ENCODE measurements at regions not wholly inside any gene's neighbourhood (a gene's known extent, or its start where the extent isn't known, plus 50 kb on each side); places are given as distances from the start of the nearest gene placed in this dataset.

DNA sequence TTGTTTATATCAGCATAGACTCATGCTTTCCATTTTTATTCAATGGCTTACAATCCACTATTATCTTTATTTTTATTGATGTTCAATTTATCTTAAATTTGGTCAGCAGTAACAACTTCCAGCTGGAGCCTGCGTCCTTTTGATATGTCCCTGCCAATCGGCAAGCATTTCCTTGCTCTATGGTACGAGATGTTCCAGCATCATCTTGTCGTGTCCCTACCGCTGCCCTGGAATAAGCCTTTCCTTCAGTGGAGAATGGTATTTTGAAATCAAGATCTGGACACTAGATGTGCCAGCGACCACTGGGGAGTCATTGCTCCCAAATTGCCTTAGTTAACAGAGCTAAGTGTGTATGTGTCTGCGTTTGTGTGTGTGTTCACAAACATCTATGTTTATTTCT is 151.6 kb upstream of the RGMB start:
- DNase-seq (ENCODE audit: low read depth), result no peak
- H3K4me3 ChIP-seq (ENCODE audit: low read length), result no peak overlapping the region
- TF ChIP-seq, protein P1, sequence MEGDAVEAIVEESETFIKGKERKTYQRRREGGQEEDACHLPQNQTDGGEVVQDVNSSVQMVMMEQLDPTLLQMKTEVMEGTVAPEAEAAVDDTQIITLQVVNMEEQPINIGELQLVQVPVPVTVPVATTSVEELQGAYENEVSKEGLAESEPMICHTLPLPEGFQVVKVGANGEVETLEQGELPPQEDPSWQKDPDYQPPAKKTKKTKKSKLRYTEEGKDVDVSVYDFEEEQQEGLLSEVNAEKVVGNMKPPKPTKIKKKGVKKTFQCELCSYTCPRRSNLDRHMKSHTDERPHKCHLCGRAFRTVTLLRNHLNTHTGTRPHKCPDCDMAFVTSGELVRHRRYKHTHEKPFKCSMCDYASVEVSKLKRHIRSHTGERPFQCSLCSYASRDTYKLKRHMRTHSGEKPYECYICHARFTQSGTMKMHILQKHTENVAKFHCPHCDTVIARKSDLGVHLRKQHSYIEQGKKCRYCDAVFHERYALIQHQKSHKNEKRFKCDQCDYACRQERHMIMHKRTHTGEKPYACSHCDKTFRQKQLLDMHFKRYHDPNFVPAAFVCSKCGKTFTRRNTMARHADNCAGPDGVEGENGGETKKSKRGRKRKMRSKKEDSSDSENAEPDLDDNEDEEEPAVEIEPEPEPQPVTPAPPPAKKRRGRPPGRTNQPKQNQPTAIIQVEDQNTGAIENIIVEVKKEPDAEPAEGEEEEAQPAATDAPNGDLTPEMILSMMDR (conservative IDR thresholded peaks at IDR 0.05; ENCODE audit: low read depth, low read length), result no peak

DNA sequence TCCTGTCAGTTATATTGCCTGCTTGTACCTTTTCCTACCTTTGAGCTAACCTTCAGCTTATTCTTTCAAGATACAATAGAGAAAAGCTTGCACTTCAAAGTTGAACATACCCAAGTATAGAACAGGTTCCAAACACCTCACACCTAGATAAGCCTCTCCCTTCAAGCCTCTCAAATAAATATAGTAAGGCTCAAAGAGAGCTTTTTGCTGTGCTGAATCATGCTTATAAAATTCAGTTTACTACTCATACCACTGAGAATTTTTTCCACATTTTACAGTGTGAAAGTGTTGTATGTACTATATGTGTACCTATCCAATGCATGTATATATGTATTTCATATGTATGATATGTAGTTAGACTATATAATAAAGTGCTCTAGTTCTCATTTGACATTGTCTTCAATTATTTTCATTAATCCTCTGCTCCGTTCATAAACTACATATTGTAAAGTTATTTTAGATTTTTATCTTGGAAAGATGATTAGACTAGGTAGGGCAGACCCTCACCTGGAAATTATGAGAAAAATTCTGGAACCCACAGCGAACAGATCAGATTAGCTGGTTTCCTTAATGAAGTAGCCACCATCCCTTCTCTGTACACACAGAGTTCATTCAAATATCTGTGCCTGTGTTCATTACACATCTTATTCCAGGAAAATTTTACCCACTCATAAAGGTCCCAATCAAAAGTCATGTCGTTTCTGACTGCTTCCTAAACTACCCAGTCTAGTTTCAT is 149.2 kb upstream of the RGMB start:
- H3K4me3 ChIP-seq (ENCODE audit: low read length), result no peak overlapping the region
- TF ChIP-seq, protein P1 (conservative IDR thresholded peaks at IDR 0.05; ENCODE audit: low read depth, low read length), result no peak
- DNase-seq (ENCODE audit: low read depth), result no peak

DNA sequence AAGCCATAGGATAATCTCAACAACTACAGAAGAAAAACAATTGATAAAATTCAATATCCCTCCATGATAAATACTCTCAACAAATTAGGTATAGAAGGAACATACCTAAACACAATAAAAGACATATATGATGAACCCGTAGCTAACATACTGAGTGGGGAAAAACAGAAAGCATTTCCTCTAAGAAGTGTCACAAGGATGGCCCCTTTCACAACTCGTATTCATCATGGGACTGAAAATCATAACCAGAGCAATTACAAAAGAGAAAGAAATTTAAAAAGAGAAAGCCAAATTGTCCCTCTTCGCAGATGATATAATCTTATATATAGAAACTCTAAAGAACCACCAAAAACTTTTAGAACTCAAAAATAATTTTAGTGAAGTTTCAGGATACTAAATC is 146.3 kb upstream of the RGMB start:
- TF ChIP-seq, protein P1 (conservative IDR thresholded peaks at IDR 0.05; ENCODE audit: low read depth, low read length), result no peak
- DNase-seq (ENCODE audit: low read depth), result no peak
- H3K4me3 ChIP-seq (ENCODE audit: low read length), result no peak overlapping the region

DNA sequence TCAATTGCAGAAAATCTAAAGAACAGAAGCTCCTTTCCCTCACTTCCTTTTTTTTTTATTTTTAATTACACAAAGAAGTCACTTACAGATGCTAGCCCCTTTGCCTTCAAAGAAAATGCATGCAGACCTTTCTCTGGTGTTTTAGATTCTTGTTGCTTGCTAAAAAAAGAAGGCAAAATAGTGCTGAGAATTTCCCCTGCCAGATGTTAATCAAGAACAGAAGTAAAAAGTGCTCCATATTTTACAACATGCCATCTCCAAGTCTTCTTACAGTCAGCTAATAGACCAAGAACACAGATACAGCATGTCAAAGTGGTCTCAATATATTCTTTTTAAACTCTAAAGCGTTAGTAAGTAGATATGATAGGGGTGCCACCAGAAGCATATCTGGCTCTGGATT is 142.8 kb upstream of the RGMB start:
- TF ChIP-seq, protein P1 (conservative IDR thresholded peaks at IDR 0.05; ENCODE audit: low read depth, low read length), result no peak
- no peak overlapping the region for H3K4me3 ChIP-seq (ENCODE audit: low read length)
- no peak for DNase-seq (ENCODE audit: low read depth)

DNA sequence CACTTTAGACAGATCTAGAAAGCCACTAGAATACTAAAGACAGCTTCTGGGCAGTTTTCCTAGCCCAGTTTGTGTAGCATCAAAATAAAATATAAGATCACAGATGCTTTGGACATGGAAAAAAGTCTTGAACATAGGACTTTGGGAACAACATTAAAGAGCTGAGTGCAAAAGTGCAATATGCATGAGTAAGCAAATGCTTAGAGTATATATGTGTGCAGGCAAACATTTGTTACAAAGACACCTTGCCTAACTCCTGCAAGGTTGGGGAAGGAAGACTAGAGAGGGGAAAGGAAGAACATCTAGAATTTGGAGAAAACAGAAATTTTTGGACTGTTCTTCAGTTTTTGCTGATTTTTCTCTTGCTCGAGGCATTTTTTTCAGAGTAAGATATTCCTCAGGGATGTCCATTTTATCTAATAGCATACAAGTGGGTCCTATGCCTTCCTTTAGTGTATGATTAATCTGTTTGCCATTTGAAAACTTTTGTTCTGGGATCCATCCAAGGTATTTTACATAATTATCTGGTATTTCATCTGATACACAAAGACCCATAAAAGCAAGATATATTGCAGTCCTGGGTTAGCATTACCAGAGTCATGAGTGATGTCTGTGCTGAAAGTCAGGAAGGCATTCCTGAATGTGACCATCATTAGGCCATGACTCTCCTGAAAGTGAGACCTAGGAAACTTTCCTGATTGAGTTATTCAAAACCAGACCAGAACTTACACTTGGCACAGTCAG is 142.0 kb upstream of the RGMB start:
- TF ChIP-seq, protein P1 (conservative IDR thresholded peaks at IDR 0.05; ENCODE audit: low read depth, low read length), result no peak
- H3K4me3 ChIP-seq (ENCODE audit: low read length), result no peak overlapping the region
- DNase-seq (ENCODE audit: low read depth), result peak; percentile 25

DNA sequence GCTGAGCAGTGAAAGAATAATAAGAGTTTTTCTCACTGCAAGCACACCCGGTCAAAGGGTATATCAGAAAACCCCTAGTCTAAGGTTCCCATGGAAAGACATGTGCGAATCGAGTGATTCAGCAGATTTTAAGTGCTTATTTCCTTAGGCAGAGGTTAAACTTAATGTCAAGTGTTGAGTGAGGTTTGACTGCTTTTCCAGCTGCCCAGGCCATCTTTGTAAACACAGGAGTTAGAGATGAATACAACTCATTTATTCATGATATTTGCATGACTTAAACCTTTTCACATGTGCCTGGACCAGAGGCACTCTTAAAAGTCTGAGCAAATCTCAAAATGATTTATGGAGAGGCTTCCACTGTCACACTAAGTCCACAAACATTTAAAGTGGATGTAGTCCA is 137.8 kb upstream of the RGMB start:
- no peak for DNase-seq (ENCODE audit: low read depth)
- TF ChIP-seq, protein P1 (conservative IDR thresholded peaks at IDR 0.05; ENCODE audit: low read depth, low read length), result no peak
- no peak overlapping the region for H3K4me3 ChIP-seq (ENCODE audit: low read length)

DNA sequence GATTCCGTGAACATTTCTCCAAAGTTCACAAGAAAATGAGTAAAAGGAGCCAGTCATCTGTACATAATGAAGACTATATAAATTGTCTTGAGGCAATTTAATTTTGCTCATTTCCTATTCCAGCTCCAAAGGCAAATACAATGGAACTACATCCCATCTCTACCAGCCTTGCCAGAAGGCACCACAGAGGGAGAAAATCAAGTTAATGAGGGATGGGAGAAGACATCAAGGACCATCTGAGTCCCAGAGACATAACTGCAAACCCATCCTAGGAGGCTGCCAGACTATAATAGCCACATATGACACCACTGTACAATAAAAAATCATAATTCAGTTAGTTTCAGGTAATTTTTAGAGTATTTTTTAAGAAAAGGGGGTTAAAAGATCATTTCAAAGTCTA is 136.3 kb upstream of the RGMB start:
- DNase-seq (ENCODE audit: low read depth), result no peak
- TF ChIP-seq, protein P1 (conservative IDR thresholded peaks at IDR 0.05; ENCODE audit: low read depth, low read length), result no peak
- no peak overlapping the region for H3K4me3 ChIP-seq (ENCODE audit: low read length)

Measured in retinal pigment epithelial cell (primary cell).